ENCODE measurements at regions not wholly inside any gene's neighbourhood (a gene's known extent, or its start where the extent isn't known, plus 50 kb on each side); places are given as distances from the start of the nearest gene placed in this dataset.

- Histone ChIP-seq H3K4me1 (ENCODE audit: insufficient read depth, low read length) (no peaks in the 10 kb centered on the region), H3K4me3 (ENCODE audit: insufficient read depth, low read depth, low read length) (no peak overlapping the region), H3K9ac (ENCODE audit: low read length) (no peak overlapping the region), H3K9me3 (ENCODE audit: insufficient read depth, low read depth, low read length) (no peaks in the 10 kb centered on the region), H3K36me3 (ENCODE audit: insufficient read depth, low read length) (no peaks in the 10 kb centered on the region), H3K79me2 (ENCODE audit: insufficient read depth, low read length) (no peaks in the 10 kb centered on the region), H3K4me2 (ENCODE audit: low read length) (no peak overlapping the region), H2AFZ (ENCODE audit: low read depth, low read length) (no peak overlapping the region), H3K27me3 (ENCODE audit: insufficient read depth, low read length) (no peaks in the 10 kb centered on the region), H4K20me1 (ENCODE audit: insufficient read depth, low read length) (no peaks in the 10 kb centered on the region), H3K27ac (ENCODE audit: low read depth, low read length) (no peak overlapping the region)
- Mint-ChIP-seq H3K9me3 (ENCODE audit: unreplicated experiment) (no peaks in the 10 kb centered on the region), H3K4me1 (ENCODE audit: low read depth, unreplicated experiment) (peaks cover 2% of the 10 kb centered on the region), H3K27me3 (ENCODE audit: low read depth, unreplicated experiment) (no peaks in the 10 kb centered on the region), H3K4me3 (ENCODE audit: unreplicated experiment) (no peak overlapping the region), H3K27ac (ENCODE audit: unreplicated experiment) (no peak overlapping the region), H3K36me3 (ENCODE audit: low read depth, unreplicated experiment) (no peaks in the 10 kb centered on the region)
- no peak for TF ChIP-seq CTCF (IDR thresholded peaks at IDR 0.05; ENCODE audit: insufficient read depth, low read depth, low read length)
- TF ChIP-seq EZH2 (IDR thresholded peaks at IDR 0.05; ENCODE audit: insufficient read depth, low read length), result no peak
- DNase-seq (ENCODE audit: low read depth) (no peak), FAIRE-seq (no peak)
Measured at GRCh38 chr15:62579842-62580241, 414.8 kb upstream of the C2CD4B start.

DNA sequence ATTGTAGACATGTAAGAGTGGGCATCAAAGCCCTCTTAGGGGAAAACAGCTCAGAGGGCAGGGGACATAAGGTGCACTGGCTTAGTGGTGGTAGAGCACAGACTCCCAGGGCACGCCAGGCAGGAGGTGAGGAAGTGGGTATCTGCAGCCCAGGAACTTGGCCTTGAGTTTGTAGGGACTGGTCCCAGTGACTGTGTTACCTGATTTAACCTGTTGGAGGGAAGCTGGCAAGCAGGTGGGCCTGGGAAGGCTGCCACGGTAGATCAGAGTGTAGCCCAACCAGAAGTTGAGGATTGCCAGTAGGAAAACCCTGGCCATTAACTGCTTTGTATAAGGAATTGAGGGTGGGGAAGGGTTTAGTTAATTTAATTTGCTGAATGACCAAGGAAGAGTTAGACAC is 417.5 kb upstream of the C2CD4B start:
- Histone ChIP-seq H3K4me2 (ENCODE audit: low read length) (no peak overlapping the region), H3K9ac (ENCODE audit: low read length) (no peak overlapping the region), H3K4me1 (ENCODE audit: insufficient read depth, low read length) (no peaks in the 10 kb centered on the region), H3K36me3 (ENCODE audit: insufficient read depth, low read length) (no peaks in the 10 kb centered on the region), H3K27me3 (ENCODE audit: insufficient read depth, low read length) (no peaks in the 10 kb centered on the region), H4K20me1 (ENCODE audit: insufficient read depth, low read length) (no peaks in the 10 kb centered on the region), H3K9me3 (ENCODE audit: insufficient read depth, low read depth, low read length) (no peaks in the 10 kb centered on the region), H2AFZ (ENCODE audit: low read depth, low read length) (no peak overlapping the region), H3K27ac (ENCODE audit: low read depth, low read length) (no peak overlapping the region), H3K4me3 (ENCODE audit: insufficient read depth, low read depth, low read length) (no peak overlapping the region), H3K79me2 (ENCODE audit: insufficient read depth, low read length) (no peaks in the 10 kb centered on the region)
- DNase-seq (ENCODE audit: low read depth), result no peak
- no peaks in the 10 kb centered on the region for H3K9me3 Mint-ChIP-seq (ENCODE audit: unreplicated experiment)
- H3K4me1 Mint-ChIP-seq (ENCODE audit: low read depth, unreplicated experiment), result peaks cover 2% of the 10 kb centered on the region
- H3K27me3 Mint-ChIP-seq (ENCODE audit: low read depth, unreplicated experiment), result no peaks in the 10 kb centered on the region
- no peak for FAIRE-seq
- H3K27ac Mint-ChIP-seq (ENCODE audit: unreplicated experiment), result no peak overlapping the region
- no peak overlapping the region for H3K4me3 Mint-ChIP-seq (ENCODE audit: unreplicated experiment)
- TF ChIP-seq EZH2 (IDR thresholded peaks at IDR 0.05; ENCODE audit: insufficient read depth, low read length) (no peak), CTCF (IDR thresholded peaks at IDR 0.05; ENCODE audit: insufficient read depth, low read depth, low read length) (no peak)
- H3K36me3 Mint-ChIP-seq (ENCODE audit: low read depth, unreplicated experiment), result no peaks in the 10 kb centered on the region

- Histone ChIP-seq H3K79me2 (ENCODE audit: insufficient read depth, low read length) (no peaks in the 10 kb centered on the region), H3K27ac (ENCODE audit: low read depth, low read length) (no peak overlapping the region), H3K4me3 (ENCODE audit: insufficient read depth, low read depth, low read length) (no peak overlapping the region), H3K9me3 (ENCODE audit: insufficient read depth, low read depth, low read length) (no peaks in the 10 kb centered on the region), H3K27me3 (ENCODE audit: insufficient read depth, low read length) (no peaks in the 10 kb centered on the region), H4K20me1 (ENCODE audit: insufficient read depth, low read length) (no peaks in the 10 kb centered on the region), H3K9ac (ENCODE audit: low read length) (no peak overlapping the region), H3K36me3 (ENCODE audit: insufficient read depth, low read length) (no peaks in the 10 kb centered on the region), H3K4me2 (ENCODE audit: low read length) (no peak overlapping the region), H2AFZ (ENCODE audit: low read depth, low read length) (no peak overlapping the region), H3K4me1 (ENCODE audit: insufficient read depth, low read length) (peaks cover 4% of the 10 kb centered on the region)
- H3K27ac Mint-ChIP-seq (ENCODE audit: unreplicated experiment), result no peak overlapping the region
- H3K9me3 Mint-ChIP-seq (ENCODE audit: unreplicated experiment), result no peaks in the 10 kb centered on the region
- no peak for TF ChIP-seq CTCF (IDR thresholded peaks at IDR 0.05; ENCODE audit: insufficient read depth, low read depth, low read length)
- no peak for TF ChIP-seq EZH2 (IDR thresholded peaks at IDR 0.05; ENCODE audit: insufficient read depth, low read length)
- no peaks in the 10 kb centered on the region for H3K27me3 Mint-ChIP-seq (ENCODE audit: low read depth, unreplicated experiment)
- H3K4me1 Mint-ChIP-seq (ENCODE audit: low read depth, unreplicated experiment), result peaks cover 6% of the 10 kb centered on the region
- FAIRE-seq (no peak), DNase-seq (ENCODE audit: low read depth) (no peak)
- H3K4me3 Mint-ChIP-seq (ENCODE audit: unreplicated experiment), result no peak overlapping the region
- no peaks in the 10 kb centered on the region for H3K36me3 Mint-ChIP-seq (ENCODE audit: low read depth, unreplicated experiment)
Measured at GRCh38 chr15:62584301-62585235, 419.5 kb upstream of the C2CD4B start.
